Tibial nerve (tissue), 4 donors: ENCODE measurements at regions not wholly inside any gene's neighbourhood (a gene's known extent, or its start where the extent isn't known, plus 50 kb on each side); places are given as distances from the start of the nearest gene placed in this dataset.
"Not testable (repeated sequence)": the region's sequence is repeated elsewhere in the genome, so short reads cannot be mapped to it uniquely, and the experiment has no call there.

Source experiments
- DNase-seq, 2 donors: peaks; one replicate each; pipeline ENCODE4 v3.0.0-alpha.2; 2019; ENCODE audit warnings: low spot score in 2 of 2
- H3K27ac ChIP-seq, 4 donors: fragments of 200-600 bp; sonication (generic) in 3 of 4; one replicate each; pipeline ENCODE4 v1.5.1; 2017 to 2019; ENCODE audit warnings: mild to moderate bottlenecking in 1 of 4
- H3K27me3 ChIP-seq, 2 donors: fragments of 200-600 bp; sonication (generic) in 1 of 2; one replicate each; pipeline versions ENCODE4 v1.5.1 to v1.6.0; 2017 to 2019
- H3K36me3 ChIP-seq, 3 donors: fragments of 200-600 bp; sonication (generic); one replicate each; pipeline ENCODE4 v1.5.1; 2018 to 2019
- H3K4me1 ChIP-seq, 4 donors: fragments of 200-600 bp; sonication (generic) in 3 of 4; one replicate each; pipeline ENCODE4 v1.5.1; 2017 to 2019
- H3K4me3 ChIP-seq, 4 donors: fragments of 200-600 bp; sonication (generic) in 3 of 4; one replicate each; pipeline ENCODE4 v1.5.1; 2017 to 2019; ENCODE audit warnings: mild to moderate bottlenecking in 1 of 4, moderate library complexity in 1 of 4
- H3K9me3 ChIP-seq, 4 donors: fragments of 200-600 bp; sonication (generic) in 3 of 4; one replicate each; pipeline ENCODE4 v1.5.1; 2017 to 2019
- CTCF ChIP-seq, 5 experiments: fragments of 200-600 bp in 3 of 5; fragments of 450-650 bp in 2 of 5; sonication (generic) in 3 of 5; IDR thresholded peaks; one replicate each; pipeline ENCODE4 v1.5.1; 2016 to 2019; ENCODE audit warnings: antibody characterized with exemption in 5 of 5, mild to moderate bottlenecking in 3 of 5, moderate library complexity in 2 of 5
- EP300 ChIP-seq, 2 donors: sonication (generic); formaldehyde crosslinking; IDR thresholded peaks; one replicate each; pipeline ENCODE4 v1.6.1; 2017; ENCODE audit warnings: antibody characterized with exemption in 2 of 2, mild to moderate bottlenecking in 1 of 2
- POLR2A ChIP-seq, 2 donors: fragments of 450-650 bp; IDR thresholded peaks; one replicate each; pipeline ENCODE4 v1.6.1; 2017; ENCODE audit warnings: antibody characterized with exemption in 2 of 2, mild to moderate bottlenecking in 2 of 2, moderate library complexity in 2 of 2
- WGBS, 2 donors: methylation state at CpG; one replicate each; pipeline ENCODE4 v1.1.5; 2018; 5-methylcytosine and 5-hydroxymethylcytosine counted together

GRCh38 chr13:37158481-37158880 lies 53.0 kb upstream of the CSNK1A1L start:
- no peaks in the 10 kb centered on the region for H3K36me3 ChIP-seq
- H3K4me3 ChIP-seq: no peak overlapping the region
- no peak for TF ChIP-seq POLR2A (IDR thresholded peaks at IDR 0.05)
- no peak for TF ChIP-seq EP300 (IDR thresholded peaks at IDR 0.05)
- no peak for TF ChIP-seq CTCF (IDR thresholded peaks at IDR 0.05)
- 93 to 94% methylated on average over 2 of the region's 2 CpGs for WGBS, 2 donors
- no peaks in the 10 kb centered on the region for H3K4me1 ChIP-seq
- no peaks in the 10 kb centered on the region for H3K27me3 ChIP-seq
- peaks cover 0 to 33% (median 10%) of the 10 kb centered on the region in 4 donors for H3K9me3 ChIP-seq
- DNase-seq: no peak
- no peak overlapping the region for H3K27ac ChIP-seq

- not testable (repeated sequence) for DNase-seq, H3K27me3 ChIP-seq
- WGBS, 2 donors: 92 to 95% methylated on average over 20 to 22 of the region's 22 CpGs
Observed at GRCh38 chr13:37155613-37156097, 50.2 kb upstream of the CSNK1A1L start.

More at GRCh38 chr13:37155613-37156097, 50.2 kb upstream of the CSNK1A1L start:
- not testable (repeated sequence) for H3K36me3 ChIP-seq, H3K4me3 ChIP-seq, H3K4me1 ChIP-seq, H3K27ac ChIP-seq
- H3K9me3 ChIP-seq: peaks cover 0 to 18% (median 4%) of the 10 kb centered on the region in 4 donors
